Activated CD8-positive, alpha-beta memory T cell treated with anti-CD3 and anti-CD28 coated beads, Interleukin-2, amount 50 U/mL, for 4 hours (primary cell): ENCODE measurements at regions not wholly inside any gene's neighbourhood (a gene's known extent, or its start where the extent isn't known, plus 50 kb on each side); places are given as distances from the start of the nearest gene placed in this dataset.

Source experiments
- DNase-seq: peaks from one replicate; pipeline ENCODE4 v3.0.0-alpha.2; 2020

GRCh38 chr22:49047447-49047846 is 780.2 kb downstream of the BRD1 start:
- no peak for DNase-seq

DNA sequence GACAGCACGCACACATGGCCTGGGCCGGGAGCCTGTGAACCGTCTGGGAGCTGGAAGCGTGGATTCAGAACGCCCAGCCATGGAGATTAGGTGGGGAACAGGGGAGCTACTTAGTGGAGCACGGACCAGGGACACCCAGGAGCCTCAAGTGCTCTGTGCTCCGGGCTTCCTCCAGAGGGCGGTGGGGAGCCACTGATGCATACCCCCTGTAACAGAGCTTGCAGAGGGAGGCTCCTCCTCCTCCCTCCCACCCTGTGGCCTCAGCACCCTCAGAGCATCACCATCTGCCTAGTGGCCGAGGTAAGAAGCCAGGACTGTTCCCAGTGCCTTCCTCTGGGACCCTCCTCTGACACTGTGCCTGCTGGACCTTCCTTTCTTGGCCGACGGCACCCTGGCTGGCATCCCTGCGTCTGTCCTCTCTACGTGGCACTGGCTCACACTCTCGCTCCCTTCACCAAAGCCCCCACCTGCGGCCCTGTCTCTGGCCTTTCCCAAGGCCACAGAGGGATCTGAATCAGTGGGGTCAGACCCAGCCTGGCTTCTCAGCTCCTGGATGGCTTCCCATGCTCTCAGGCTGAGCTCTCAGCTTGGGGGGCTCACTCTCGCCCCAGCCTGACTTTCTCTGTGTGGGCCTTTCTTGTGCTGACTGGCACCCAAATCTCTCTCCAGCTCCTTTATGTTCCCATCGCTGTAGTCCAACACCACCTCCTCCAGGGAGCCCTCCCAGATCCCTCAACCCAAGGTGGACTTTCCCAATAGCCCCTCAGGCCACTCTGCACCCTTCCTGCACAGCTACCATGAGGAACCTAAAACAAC is 780.9 kb downstream of the BRD1 start:
- no peak for DNase-seq

- no peak for DNase-seq
These were observed 781.6 kb downstream of the BRD1 start for GRCh38 chr22:49046000-49046545.

DNA sequence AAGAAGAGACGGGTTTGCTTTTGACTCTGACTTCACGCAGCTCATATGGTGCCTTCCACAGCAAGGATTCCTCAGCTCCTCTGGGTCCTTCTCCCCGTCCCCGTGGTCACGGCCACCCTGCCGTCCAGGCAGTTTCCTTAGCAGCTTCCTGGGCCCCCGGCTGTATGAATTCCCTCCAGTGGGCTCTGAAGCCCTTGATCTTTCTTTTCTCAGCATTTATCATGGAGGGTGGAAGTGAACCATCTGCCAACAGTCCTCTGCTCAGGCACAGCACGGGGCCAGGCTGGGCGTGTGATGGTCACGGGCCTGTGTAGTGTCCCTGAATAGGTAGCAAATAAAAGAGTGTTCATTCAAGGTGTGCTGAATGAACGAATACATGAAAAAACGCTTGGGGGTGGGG is 782.4 kb downstream of the BRD1 start:
- DNase-seq = no peak

DNA sequence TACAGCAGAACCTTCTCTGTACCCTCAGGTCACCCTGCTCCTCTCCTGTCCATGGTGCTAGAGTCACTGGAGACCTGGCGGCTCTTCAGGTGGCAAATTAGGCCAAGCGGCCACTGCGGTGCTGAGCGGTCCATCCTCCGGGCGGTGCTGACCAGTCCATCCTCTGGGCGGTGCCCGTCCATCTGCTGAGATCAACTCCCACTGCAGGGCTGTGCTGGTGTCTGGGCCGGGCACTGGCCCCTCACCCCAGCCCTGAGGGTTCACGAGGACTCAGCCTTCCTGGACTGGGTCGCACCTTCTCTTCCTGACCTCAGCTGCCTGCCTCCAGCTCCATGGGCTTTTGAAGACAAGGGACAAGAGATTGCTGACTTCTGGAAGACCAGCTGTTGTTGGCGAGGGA is 782.9 kb downstream of the BRD1 start:
- no peak for DNase-seq

- no peak for DNase-seq
These were observed 783.6 kb downstream of the BRD1 start for GRCh38 chr22:49044091-49044490.

DNA sequence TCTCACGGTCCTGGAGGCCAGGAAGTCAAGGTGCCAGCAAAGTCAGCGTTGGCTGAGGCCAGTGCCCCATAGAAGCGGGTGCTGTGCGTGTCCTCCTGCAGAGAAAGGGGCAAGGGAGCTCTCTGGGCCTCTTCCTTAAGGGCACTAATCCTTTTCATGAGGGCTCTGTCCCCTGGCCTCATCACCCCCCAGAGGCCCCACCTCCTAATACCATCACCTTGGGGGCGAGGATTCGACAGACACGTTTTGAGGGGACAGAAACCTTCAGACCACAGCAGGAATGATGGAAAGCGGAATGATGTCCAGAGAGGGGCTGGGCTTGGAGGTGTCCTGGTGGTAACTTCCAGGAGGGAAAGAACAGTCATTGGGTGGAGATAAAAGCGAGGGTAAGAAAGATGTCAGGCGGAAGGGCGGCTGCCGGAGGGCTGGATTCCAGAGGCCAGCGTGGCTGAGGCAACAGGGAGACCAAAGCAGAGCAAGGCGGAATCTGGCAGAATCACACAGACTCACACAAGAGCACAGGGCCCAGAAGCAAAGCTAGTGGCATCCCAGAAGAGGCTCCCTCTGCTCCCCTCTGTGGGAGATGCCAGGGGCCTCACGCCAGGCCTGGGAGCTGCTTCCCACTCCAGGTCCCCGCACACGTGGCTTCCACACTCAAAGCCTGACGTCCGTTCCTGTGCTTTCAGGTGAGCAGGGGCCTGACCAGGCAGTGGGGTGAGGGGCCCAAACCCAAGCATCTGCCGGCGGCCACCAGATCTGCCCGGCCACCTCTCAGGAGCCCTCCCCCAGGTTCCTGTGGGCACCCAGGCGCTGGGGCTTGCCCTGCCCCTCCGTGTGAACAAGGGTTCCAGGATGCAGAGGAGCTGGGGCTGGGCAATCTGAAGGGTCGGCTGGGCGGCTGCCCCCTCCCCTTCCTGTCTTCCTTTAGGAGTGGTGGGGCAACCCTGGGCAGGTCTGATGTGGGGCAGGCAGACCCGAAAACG is 784.5 kb downstream of the BRD1 start:
- no peak for DNase-seq

DNA sequence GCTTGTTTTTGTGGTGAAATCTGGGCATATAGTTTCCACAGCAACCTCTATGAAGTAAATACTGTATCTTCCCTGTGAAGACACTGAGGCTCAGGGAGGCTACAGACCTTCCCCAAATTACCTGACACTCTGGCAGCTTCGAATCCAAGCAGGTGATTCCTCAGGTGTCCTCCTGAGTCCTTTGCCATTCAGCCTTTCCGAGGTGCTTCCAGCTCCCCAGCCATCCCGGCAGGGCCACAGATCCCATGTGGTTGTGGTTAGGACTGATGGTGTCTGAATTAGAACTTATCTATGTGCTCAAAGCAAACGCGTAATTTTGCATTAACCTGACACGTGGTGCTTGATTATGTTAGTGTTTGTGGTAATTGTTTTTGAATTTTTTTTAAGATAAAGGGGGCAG is 785.6 kb downstream of the BRD1 start:
- no peak for DNase-seq

DNA sequence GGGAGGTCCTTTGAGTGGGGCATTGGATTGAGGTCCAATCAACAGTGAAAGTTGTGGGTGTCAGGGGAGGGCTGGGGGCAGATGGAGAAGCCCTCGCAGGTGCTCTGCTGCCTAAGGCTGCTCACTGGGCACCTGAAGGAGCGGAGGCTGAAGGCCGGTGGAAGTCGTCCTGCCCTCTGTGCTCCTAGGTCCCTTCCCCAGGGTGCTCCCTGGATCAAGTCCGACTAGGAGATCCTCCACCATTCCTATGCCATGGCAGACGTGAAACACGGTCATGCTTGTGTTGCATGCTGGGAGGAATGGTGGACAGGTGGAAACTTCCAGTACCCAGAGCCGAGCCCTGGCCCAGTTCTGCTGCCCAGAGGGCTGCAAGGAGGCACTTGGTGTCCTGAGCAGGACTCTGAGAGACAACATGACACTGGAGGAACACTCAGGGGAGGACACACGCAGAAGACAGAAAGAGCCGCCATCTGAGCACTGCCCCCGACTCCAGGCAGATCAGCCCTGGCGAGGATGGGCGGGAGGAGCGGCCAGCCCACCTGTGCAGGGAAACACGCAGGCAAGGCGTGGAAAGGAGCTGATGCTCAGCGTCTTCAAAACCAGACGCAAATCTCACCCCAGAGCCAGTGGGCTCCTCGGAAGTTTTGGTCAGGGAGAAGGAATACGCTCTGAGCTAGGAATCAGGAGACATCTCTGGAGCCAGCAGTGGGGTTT is 786.8 kb downstream of the BRD1 start:
- DNase-seq = no peak

DNA sequence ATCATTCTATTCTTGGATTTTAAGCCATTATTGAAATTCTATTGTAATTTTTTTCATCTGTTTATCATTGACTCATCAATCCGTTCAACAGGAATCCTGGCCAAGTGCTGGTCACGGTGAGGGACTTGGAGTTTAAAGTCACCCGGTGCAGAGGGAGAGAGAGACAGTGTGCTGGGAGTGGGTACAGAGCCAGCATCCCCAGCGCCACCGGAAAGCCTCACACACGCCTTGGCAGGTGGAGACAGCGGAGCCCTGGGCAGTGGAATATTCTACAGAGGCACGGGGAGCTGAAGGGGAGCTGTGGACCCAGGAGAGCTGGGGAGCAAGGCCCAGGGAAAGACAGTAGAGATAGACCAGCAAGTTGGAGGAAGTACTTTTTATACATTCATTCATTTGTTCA is 787.6 kb downstream of the BRD1 start:
- DNase-seq = no peak

- DNase-seq = no peak
These were observed 788.0 kb downstream of the BRD1 start for GRCh38 chr22:49039625-49040024.

- DNase-seq = no peak
These were observed 789.9 kb downstream of the BRD1 start for GRCh38 chr22:49037701-49038245.

GRCh38 chr22:49036513-49036912 is 791.2 kb downstream of the BRD1 start:
- no peak for DNase-seq

- no peak for DNase-seq
These were observed 791.7 kb downstream of the BRD1 start for GRCh38 chr22:49035818-49036457.

GRCh38 chr22:49034836-49035817 is 792.5 kb downstream of the BRD1 start:
- DNase-seq = no peak

- DNase-seq = no peak
These were observed 794.1 kb downstream of the BRD1 start for GRCh38 chr22:49033616-49034015.

GRCh38 chr22:49032821-49033220 is 794.9 kb downstream of the BRD1 start:
- no peak for DNase-seq

DNA sequence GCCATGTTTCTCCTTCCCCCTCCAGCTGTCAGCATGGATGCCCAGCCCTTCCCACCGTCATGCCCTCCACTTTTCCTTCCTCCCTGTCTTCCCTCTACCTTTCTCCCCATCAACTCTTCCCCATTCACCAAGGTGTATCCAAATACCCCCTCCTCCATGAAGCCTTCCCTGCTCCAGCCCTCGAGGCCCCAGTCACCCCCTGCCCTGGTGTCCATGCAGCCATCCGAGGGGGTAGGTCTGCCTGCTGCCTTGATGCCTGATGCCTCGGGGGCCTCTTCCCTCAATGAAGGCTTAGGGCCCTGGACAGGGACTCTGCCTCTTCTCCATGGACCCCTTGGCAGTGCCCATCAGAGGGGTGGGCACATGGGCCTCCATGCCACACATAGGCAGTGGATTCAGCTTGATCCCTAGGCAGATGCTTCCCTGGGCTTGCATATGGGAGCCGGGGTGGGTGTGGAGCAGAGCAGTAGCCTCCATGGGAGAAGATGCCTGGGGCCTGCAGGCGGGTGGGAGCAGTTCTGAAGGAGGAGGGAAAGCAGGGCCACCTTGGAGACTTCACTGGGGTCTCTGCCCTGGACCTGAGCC is 795.8 kb downstream of the BRD1 start:
- DNase-seq = no peak

- no peak for DNase-seq
These were observed 799.6 kb downstream of the BRD1 start for GRCh38 chr22:49028111-49028510.

DNA sequence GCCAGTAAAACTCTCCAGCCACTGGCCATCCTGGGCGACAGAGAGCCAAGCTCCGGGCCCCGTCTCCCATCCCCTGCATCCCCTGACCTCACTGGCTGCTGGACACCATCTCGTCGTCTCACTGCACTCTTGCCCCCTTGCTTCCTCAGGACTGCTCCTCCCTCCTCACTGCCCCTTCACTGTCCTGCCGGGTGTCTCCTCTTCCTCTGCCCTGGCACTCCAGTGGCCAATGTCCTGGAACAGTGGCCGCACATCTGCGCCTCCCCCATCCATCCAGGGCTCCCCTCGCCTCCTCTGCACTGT is 800.4 kb downstream of the BRD1 start:
- no peak for DNase-seq
